NCI-H1694 (cell line): ENCODE measurements at regions not wholly inside any gene's neighbourhood (a gene's known extent, or its start where the extent isn't known, plus 50 kb on each side); places are given as distances from the start of the nearest gene placed in this dataset.

Source experiments
- DNase-seq: peaks from one replicate; lab custom pipeline; 2025; lab: John Stamatoyannopoulos, UW

DNA sequence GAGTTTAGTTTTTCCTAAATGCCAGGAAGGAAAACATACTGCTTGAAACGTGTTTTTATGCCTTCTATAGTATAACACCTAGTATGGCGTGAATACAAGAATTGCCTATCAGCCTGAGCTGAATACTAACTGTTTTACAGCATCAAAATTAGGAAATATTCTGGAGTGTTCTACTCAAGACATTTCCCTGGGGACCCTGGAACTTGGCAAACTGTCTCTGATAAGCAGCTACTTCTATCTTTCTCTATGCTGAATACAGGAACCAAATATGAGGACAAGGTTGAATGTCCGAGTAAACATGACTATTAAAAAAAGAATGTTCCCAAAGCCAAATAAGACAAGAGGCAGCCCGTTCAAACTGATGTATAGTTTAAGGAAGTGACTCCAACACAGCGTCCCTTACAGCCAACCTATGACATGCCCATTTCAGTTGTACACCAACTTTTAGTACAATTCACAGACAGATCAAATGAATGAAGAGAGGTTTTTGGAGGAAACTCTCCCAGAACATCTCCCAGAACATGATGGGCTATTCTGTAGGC is 951.3 kb upstream of the ACVR2A start:
- no peak for DNase-seq

- no peak for DNase-seq
These were observed 954.3 kb upstream of the ACVR2A start for GRCh38 chr2:146890491-146890890.

- no peak for DNase-seq
These were observed 964.9 kb upstream of the ACVR2A start for GRCh38 chr2:146879882-146880281.

- no peak for DNase-seq
These were observed 970.6 kb upstream of the ACVR2A start for GRCh38 chr2:146874260-146874658.

GRCh38 chr2:146873646-146874259 is 971.1 kb upstream of the ACVR2A start:
- DNase-seq, result no peak

GRCh38 chr2:146873056-146873455 is 971.8 kb upstream of the ACVR2A start:
- DNase-seq, result no peak

DNA sequence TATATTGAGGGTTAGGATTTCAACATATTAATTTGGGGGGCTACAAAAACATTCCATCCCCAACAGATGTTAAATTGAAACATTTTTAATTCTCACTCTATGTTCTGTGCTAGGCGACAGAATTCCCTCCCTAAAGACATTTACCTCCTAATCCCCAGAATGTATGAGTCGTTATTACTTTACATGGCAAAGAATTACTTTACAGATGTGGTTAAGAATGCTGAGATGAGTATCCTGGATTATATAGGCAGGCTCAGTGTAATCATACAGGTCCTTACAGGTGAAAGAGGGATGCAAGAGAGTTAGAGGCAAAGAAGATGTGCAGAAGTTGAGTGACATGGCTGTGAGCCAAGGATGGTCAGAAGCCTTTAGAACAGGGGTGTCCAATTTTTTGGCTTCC is 974.1 kb upstream of the ACVR2A start:
- DNase-seq, result no peak

DNA sequence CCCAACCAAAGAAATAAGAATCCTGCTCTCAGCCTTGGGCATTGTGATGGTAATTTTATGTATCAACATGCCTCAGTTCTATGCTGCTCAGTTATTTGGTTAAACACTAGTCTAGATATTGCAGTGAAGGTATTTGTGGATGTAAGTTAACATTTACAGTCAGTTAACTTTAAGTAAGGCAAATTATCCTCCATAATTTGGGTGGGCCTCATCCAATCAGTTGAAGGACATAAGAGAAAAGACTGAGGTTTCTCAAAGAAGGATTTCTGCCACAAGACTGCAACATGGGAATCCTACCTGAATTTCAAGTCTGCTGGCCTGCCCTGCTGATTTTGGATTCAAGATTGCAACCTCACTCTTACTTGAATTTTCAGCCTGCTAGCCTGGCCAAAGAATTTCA is 975.5 kb upstream of the ACVR2A start:
- DNase-seq, result no peak

DNA sequence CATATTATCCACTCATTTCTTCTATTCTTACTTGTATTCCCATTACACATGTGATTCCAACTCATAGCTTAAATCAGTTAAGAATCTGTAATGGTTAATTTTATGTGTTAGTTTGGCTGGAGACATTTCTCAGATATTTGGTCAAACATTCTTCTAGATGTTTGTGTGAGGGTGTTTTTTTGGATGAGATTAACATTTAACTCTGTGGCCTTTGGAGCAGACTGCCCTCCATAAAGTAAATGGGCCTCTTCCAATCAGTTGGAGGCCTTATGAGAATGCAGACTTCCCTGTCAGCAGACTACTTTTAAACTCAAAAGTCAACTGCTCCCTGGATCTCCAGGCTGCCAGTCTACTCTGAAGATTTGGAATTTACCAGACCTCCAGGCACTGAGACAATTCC is 976.8 kb upstream of the ACVR2A start:
- DNase-seq, result no peak

- no peak for DNase-seq
These were observed 977.3 kb upstream of the ACVR2A start for GRCh38 chr2:146867477-146867986.

DNA sequence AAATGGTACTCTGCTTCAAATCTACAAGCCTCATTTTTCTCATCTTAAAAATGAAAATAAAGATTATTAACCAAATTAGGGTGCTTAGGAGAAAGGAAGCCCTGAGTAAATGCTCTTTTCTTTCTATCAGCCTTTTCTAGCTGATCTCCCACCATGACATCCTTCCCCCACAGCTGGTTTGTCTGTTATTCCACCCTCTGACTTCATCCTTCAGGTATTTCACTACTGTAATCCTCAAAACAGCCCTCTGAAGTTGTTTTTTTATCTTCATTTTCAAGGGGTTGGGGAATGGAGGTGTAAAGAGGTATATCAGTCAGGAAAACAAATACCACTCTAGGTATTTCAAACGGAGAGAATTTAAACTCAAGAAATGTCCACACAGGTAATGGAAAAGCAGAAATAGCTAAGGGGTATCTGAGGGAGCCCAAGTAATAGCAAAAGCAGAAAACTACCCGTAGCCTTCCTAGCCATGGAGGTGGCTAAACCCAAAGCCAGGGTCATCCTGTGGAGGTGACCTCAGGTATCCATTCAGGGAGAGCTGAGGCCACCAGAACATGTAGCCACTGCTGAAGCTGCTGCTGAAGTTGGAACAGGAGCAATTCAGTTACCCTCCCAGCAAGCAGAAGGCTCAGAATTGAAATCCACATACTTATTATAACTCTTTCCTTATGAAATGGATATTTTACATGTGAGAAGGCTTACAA is 990.9 kb upstream of the ACVR2A start:
- no peak for DNase-seq

- no peak for DNase-seq
These were observed 992.2 kb upstream of the ACVR2A start for GRCh38 chr2:146852661-146853060.

DNA sequence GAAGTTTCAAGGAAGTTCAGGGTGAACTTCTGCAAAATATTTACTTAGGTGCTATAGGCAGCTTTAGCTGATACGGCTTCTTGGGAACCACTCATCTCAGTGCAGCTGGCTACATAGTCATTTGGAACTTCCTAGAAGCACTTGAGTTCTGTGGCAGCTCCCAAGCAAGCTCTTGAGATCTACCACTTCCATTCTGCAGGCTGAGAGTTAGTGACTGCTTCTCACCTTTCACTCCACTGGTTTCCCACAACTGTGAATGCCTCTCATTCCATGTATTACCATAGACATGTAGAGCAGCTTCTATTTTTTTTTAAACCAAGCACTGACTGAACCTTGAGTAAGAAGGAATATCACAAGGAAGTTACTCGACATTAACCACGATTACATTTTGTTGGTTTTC is 994.1 kb upstream of the ACVR2A start:
- DNase-seq, result no peak

- DNase-seq, result no peak
These were observed 997.0 kb upstream of the ACVR2A start for GRCh38 chr2:146847846-146848245.

DNA sequence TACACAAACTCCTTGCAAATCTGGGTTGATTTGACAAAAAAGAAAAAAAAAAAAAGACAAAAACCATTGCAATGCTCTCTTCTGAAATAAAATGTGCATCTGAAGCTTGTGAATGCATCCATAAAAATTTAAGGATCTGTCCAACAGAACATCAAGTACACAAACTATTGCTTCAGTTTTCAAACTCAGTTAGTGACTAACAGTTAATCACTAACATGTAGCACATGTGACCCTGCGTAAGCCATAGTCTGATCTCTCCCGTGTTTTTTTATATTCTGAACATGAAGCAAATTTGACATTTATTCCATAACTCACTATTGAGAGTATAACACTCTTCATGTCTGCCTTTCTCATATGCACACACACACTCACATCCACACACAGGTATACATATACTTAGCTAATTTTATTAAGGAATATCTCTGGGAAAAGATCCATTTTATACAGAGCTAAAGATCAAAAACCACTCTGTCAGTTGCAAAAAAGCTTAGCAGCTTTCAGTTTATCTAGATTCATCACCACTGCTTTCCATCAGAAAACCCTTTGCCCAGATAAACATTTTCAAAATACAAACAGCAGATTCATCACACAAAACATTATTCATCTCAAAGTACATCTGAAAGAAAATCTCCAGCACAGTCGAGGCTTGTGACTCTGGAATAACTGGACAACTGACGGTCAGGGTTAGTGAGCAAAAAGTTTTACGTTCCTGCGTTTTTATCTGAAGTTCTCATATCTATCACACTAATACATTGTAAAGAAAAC is 1000.4 kb upstream of the ACVR2A start:
- DNase-seq, result no peak

GRCh38 chr2:146837857-146838256 is 1007.0 kb upstream of the ACVR2A start:
- DNase-seq, result no peak

GRCh38 chr2:146826388-146826787 is 1018.4 kb upstream of the ACVR2A start:
- no peak for DNase-seq

- DNase-seq, result no peak
These were observed 1023.0 kb upstream of the ACVR2A start for GRCh38 chr2:146821836-146822316.

- no peak for DNase-seq
These were observed 1024.2 kb upstream of the ACVR2A start for GRCh38 chr2:146820672-146821071.

DNA sequence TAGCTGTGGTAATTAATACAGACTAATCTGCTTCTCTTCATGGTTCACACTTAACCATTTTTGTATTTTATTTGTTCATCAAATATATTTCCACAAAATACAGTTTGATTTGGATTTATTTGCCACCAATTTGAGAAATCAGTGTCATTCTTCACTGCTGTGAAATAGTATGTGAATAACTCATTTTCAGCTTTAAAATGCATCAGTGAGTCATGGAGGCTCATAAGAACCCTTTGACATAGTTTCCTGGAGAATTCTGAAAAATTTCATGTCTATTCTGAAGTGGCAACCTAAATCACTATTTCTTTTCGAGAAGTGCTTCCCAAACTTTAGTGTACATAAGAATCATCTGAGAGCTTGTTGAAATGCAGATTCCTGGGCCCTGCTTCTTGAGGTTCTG is 1026.7 kb upstream of the ACVR2A start:
- no peak for DNase-seq

DNA sequence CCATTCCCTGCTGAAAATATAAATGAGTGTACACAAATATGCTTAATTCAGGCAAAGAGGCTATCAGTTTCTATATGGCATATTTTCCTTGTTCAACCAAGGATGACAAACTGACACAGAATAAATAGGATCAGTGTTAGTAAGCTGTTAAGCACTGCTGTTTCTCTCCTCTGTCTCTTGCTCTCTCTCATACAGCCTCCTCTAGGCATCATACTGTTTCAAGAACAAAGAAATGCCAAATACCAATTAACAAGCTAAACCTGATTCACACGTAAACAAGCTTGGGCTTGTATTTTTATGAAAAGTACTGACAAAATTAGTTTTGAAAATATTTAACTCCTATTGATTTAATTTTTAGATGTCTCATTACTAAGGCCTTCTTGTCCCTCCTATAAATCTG is 1027.2 kb upstream of the ACVR2A start:
- no peak for DNase-seq

DNA sequence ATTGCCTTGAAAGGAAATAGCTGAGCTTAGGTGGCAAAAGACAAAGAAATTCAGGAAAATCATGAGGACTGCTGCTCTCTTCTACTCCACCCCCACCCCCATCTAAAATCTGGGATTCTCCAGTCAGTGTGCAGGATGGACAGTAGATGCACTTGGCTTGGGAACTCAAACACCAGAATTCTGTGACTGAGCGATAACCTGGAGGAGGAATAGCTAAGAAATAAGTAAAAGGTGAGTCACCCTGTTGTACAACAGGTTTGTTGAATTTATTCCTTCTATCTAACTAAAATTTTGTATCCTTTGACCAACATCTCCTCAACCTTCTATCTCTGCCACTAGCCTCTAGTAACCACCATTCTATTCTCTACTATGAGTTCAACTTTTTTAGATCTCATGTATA is 1029.9 kb upstream of the ACVR2A start:
- DNase-seq, result no peak
